ENCODE measurements at regions not wholly inside any gene's neighbourhood (a gene's known extent, or its start where the extent isn't known, plus 50 kb on each side); places are given as distances from the start of the nearest gene placed in this dataset.
"Not testable (repeated sequence)": the region's sequence is repeated elsewhere in the genome, so short reads cannot be mapped to it uniquely, and the experiment has no call there.

GRCh38 chr20:50362177-50362576 lies 148.0 kb upstream of the PTPN1 start:
- DNase-seq, result not testable (repeated sequence)

GRCh38 chr20:50363027-50363426 lies 147.2 kb upstream of the PTPN1 start:
- DNase-seq, result no peak

GRCh38 chr20:50363479-50363878 lies 146.7 kb upstream of the PTPN1 start:
- no peak for DNase-seq

- DNase-seq, result no peak
Measured at GRCh38 chr20:50364542-50364941, 145.6 kb upstream of the PTPN1 start.

- peak; percentile 45 for DNase-seq
Measured at GRCh38 chr20:50366270-50367103, 143.7 kb upstream of the PTPN1 start.

- DNase-seq, result no peak
Measured at GRCh38 chr20:50367104-50367674, 143.0 kb upstream of the PTPN1 start.

GRCh38 chr20:50367739-50368375 lies 142.3 kb upstream of the PTPN1 start:
- DNase-seq, result no peak

GRCh38 chr20:50368386-50368785 lies 141.8 kb upstream of the PTPN1 start:
- no peak for DNase-seq

- no peak for DNase-seq
Measured at GRCh38 chr20:50368813-50369224, 141.4 kb upstream of the PTPN1 start.

GRCh38 chr20:50369225-50370035 lies 140.8 kb upstream of the PTPN1 start:
- DNase-seq, result no peak

- no peak for DNase-seq
Measured at GRCh38 chr20:50370036-50370566, 140.1 kb upstream of the PTPN1 start.

GRCh38 chr20:50371878-50372769 lies 138.1 kb upstream of the PTPN1 start:
- DNase-seq, result no peak

GRCh38 chr20:50372770-50373088 lies 137.5 kb upstream of the PTPN1 start:
- DNase-seq, result no peak

GRCh38 chr20:50373674-50374286 lies 136.4 kb upstream of the PTPN1 start:
- DNase-seq, result no peak

GRCh38 chr20:50374541-50375078 lies 135.6 kb upstream of the PTPN1 start:
- DNase-seq, result no peak

- DNase-seq, result no peak
Measured at GRCh38 chr20:50376179-50376887, 133.8 kb upstream of the PTPN1 start.

GRCh38 chr20:50376888-50377459 lies 133.2 kb upstream of the PTPN1 start:
- no peak for DNase-seq

GRCh38 chr20:50378170-50379000 lies 131.8 kb upstream of the PTPN1 start:
- no peak for DNase-seq
